Upper lobe of left lung (tissue), 4 donors: ENCODE measurements at regions not wholly inside any gene's neighbourhood (a gene's known extent, or its start where the extent isn't known, plus 50 kb on each side); places are given as distances from the start of the nearest gene placed in this dataset.

Experiments used
- CTCF ChIP-seq, 6 experiments: fragments of 450-650 bp in 4 of 6; fragments of 200-600 bp in 2 of 6; sonication (generic) in 2 of 6; IDR thresholded peaks; one replicate each; pipeline ENCODE4 v1.5.1; 2016 to 2019; ENCODE audit warnings: antibody characterized with exemption in 6 of 6
- POLR2A ChIP-seq, 4 donors: fragments of 450-650 bp; IDR thresholded peaks; one replicate each; pipeline ENCODE4 v1.5.1; 2016 to 2017; ENCODE audit warnings: antibody characterized with exemption in 4 of 4, mild to moderate bottlenecking in 2 of 4

- TF ChIP-seq CTCF (IDR thresholded peaks at IDR 0.05): no peak
- TF ChIP-seq POLR2A (IDR thresholded peaks at IDR 0.05): no peak
These were observed 57.8 kb upstream of the NFASC start for GRCh38 chr1:204812842-204813241.
